Spleen (tissue), 7 donors: ENCODE measurements at regions not wholly inside any gene's neighbourhood (a gene's known extent, or its start where the extent isn't known, plus 50 kb on each side); places are given as distances from the start of the nearest gene placed in this dataset.

Experiments
- CTCF ChIP-seq, 11 experiments: fragments of 200-600 bp in 7 of 11; fragments of 450-650 bp in 4 of 11; sonication (generic) in 4 of 11; IDR thresholded peaks in 8 of 11; conservative IDR thresholded peaks in 3 of 11; 1 replicate in 7 of 11; 2 replicates in 4 of 11; pipeline versions ENCODE4 v1.4.0 to v1.8.0; 2016 to 2021; ENCODE audit warnings: antibody characterized with exemption in 11 of 11, inconsistent platforms in 4 of 11, mild to moderate bottlenecking in 1 of 11
- POLR2A ChIP-seq, 3 donors: fragments of 450-650 bp; IDR thresholded peaks; one replicate each; pipeline ENCODE4 v1.5.1; 2017; ENCODE audit warnings: antibody characterized with exemption in 3 of 3, mild to moderate bottlenecking in 1 of 3
- POLR2AphosphoS5 ChIP-seq, 3 donors: sonication (generic); formaldehyde crosslinking; IDR thresholded peaks; one replicate each; pipeline ENCODE4 v1.5.1; 2017; ENCODE audit warnings: antibody characterized with exemption in 3 of 3
- donor health status: DM: no; HTN: no; CAD: no; lungs with moderate emphysema.
- donor health status: DM: no; HTN: no; CAD: no.
- donor health status: DM: no; HTN: no; CAD: no.

DNA sequence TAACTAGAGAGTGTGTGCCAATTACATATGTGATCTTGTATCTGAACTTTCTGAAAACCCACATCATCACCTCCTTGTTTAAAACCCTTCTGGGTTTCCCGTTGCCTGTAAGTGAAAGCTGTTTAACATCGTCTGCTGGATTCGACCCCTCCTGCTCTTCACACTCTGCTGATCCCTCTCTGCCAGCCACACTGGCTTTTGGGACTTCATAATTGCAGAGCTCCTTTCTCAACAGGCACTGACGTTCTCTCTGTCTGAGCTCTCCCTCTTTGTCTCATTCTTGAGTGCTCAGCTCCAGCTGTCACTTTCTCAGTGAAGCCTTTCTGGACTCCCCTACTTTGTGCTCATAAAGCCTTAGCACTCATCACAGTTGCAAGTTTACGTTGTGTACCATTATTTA is 153.9 kb downstream of the CEP135 start:
- TF ChIP-seq CTCF (IDR thresholded peaks at IDR 0.05 in 8 of 11, conservative IDR thresholded peaks at IDR 0.05 in 3 of 11) (no peak), POLR2A (IDR thresholded peaks at IDR 0.05) (no peak), POLR2AphosphoS5 (IDR thresholded peaks at IDR 0.05) (no peak)
